NCI-H748 (cell line): ENCODE measurements at regions not wholly inside any gene's neighbourhood (a gene's known extent, or its start where the extent isn't known, plus 50 kb on each side); places are given as distances from the start of the nearest gene placed in this dataset.

Experiments used
- DNase-seq: peaks from one replicate; lab custom pipeline; 2025; ENCODE audit not compliant: unreplicated experiment; lab: John Stamatoyannopoulos, UW

- DNase-seq, result no peak
Observed at GRCh38 chr2:65919550-65920188, 487.3 kb upstream of the SPRED2 start.

- DNase-seq, result peak; percentile 14
Observed at GRCh38 chr2:65918760-65919187, 486.4 kb upstream of the SPRED2 start.

- no peak for DNase-seq
Observed at GRCh38 chr2:65917986-65918385, 485.6 kb upstream of the SPRED2 start.

GRCh38 chr2:65916785-65917295, 484.4 kb upstream of the SPRED2 start:
- no peak for DNase-seq

- DNase-seq, result no peak
Observed at GRCh38 chr2:65916177-65916576, 483.8 kb upstream of the SPRED2 start.

GRCh38 chr2:65915273-65915672, 482.9 kb upstream of the SPRED2 start:
- no peak for DNase-seq

GRCh38 chr2:65914244-65914786, 481.9 kb upstream of the SPRED2 start:
- DNase-seq, result no peak

- peak; percentile 12 for DNase-seq
Observed at GRCh38 chr2:65913813-65914212, 481.4 kb upstream of the SPRED2 start.

GRCh38 chr2:65901756-65902155, 469.4 kb upstream of the SPRED2 start:
- no peak for DNase-seq

GRCh38 chr2:65896446-65896845, 464.0 kb upstream of the SPRED2 start:
- no peak for DNase-seq

GRCh38 chr2:65890131-65890530, 457.7 kb upstream of the SPRED2 start:
- DNase-seq, result peak; percentile 47

GRCh38 chr2:65885266-65885665, 452.9 kb upstream of the SPRED2 start:
- no peak for DNase-seq

GRCh38 chr2:65881592-65881991, 449.2 kb upstream of the SPRED2 start:
- no peak for DNase-seq

GRCh38 chr2:65880436-65880835, 448.0 kb upstream of the SPRED2 start:
- DNase-seq, result no peak

- DNase-seq, result no peak
Observed at GRCh38 chr2:65878011-65878340, 445.6 kb upstream of the SPRED2 start.

GRCh38 chr2:65877331-65878010, 445.1 kb upstream of the SPRED2 start:
- no peak for DNase-seq

GRCh38 chr2:65876114-65876513, 443.7 kb upstream of the SPRED2 start:
- no peak for DNase-seq

- no peak for DNase-seq
Observed at GRCh38 chr2:65870826-65871225, 438.4 kb upstream of the SPRED2 start.

GRCh38 chr2:65869296-65869695, 436.9 kb upstream of the SPRED2 start:
- DNase-seq, result no peak

GRCh38 chr2:65868177-65868576, 435.8 kb upstream of the SPRED2 start:
- no peak for DNase-seq

GRCh38 chr2:65867446-65867845, 435.0 kb upstream of the SPRED2 start:
- no peak for DNase-seq

GRCh38 chr2:65866148-65866547, 433.7 kb upstream of the SPRED2 start:
- DNase-seq, result no peak
